HG03025 (cell line): ENCODE measurements at regions not wholly inside any gene's neighbourhood (a gene's known extent, or its start where the extent isn't known, plus 50 kb on each side); places are given as distances from the start of the nearest gene placed in this dataset.
"Not testable (repeated sequence)": the region's sequence is repeated elsewhere in the genome, so short reads cannot be mapped to it uniquely, and the experiment has no call there.

Source experiments
- ATAC-seq: cut with Tn5 transposase; IDR thresholded peaks from one replicate; pipeline ENCODE4 v1.9.1; 2021; ENCODE audit warnings: mild to moderate bottlenecking, moderate library complexity; ENCODE audit not compliant: unreplicated experiment, low FRiP score

DNA sequence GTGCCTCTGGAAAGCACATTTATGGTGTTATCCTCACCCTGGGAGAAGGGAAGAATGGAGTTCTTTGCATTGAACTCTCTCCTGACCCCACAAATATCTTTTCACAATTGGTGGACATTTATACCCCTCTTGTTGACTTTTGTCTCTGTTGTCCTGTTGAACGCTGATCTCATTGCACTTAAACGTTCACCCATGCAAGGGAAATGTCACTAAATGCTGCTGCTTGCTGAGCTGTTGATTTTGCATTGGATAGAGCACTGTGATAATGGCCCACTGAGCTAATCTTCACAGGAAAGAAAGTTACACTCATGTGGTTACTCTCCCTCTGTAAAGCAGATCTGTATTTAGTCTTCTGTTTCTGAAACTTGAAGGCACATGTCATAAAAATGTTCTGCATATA, 133.4 kb downstream of the FZD1 start:
- no peak for ATAC-seq

DNA sequence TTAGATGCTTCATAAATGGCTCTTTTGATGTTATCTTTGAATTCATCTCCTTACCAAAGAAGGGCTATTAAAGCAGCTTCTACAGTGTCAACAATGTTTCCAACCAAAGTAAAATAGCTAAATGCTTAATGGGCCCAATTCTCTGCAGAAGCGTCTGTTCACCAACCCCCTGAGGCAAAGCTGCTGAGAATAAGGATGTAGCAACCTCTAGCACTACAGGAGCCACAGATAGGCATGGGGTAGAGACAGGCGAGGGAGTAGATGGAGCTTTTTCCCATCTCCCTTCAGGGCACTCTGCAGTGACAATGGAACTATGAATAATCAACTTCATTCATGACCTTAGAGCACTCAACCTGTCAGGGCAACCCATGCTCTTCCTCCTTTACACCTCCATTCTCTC, 134.1 kb downstream of the FZD1 start:
- ATAC-seq = no peak

DNA sequence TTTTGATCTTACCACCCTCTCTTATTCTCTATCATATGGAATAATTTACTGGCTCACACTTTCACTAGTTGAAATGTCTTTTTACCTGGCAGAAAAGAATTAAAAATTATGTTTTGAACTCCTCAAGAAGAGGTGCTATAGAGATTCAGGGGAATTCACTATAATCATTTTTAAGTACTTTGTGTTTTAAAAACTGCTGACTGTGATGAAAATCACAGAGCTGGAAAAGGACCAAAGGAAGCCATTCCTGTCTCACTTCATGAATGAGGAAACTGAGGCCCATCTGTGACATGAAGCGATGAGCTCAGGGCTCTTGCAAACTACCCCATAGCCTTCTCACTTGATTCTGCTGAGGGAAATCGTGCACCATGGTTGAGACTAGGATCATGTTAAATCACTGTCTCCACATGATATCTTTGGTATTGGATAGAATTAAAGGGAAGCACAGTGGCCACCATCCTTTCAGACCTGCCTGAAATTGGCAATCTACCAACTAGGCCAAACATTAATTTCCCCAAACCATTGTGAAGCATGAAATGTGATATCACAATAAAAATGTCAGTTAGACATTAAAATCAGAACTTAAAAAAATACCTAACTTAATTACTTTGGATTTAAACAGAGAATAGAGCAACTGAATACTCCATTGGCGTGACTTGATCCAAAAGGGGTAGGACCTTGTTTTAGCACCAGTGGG, 141.0 kb downstream of the FZD1 start:
- no peak for ATAC-seq

DNA sequence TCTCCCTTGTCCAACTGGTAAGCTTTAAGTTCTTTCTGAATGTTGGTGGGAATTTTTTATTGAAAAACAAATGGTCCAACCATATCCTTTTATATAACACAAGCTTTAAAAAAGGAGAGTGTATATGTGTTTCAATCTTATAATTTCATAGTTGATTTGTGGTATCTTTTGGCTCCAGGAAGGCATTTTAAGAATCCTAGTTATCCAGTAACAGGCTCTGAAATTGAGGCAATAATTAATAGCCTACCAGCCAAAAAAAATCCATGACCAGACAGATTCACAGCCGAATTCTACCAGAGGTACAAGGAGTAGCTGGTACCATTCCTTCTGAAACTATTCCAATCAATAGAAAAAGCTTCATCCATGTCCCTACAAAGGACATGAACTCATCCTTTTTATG, 141.6 kb downstream of the FZD1 start:
- ATAC-seq = not testable (repeated sequence)

DNA sequence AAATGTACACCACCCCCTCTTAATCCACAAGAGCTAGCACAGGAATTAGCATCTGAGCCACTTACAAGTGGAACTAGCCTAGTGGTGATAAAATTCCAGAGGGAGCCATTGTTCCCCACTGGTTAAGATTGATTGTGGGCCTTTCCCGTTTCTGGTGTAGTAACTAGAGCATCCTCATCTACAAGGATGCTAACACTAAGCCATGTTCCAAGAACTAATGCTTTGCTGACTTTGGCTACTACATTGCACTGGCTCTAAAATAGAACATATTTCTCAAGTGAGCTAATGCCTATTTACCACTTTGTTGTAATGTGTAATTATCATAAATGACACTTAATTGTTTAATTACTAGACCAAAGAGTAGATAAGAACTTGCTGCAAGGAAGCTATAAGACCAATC, 143.7 kb downstream of the FZD1 start:
- ATAC-seq = no peak

DNA sequence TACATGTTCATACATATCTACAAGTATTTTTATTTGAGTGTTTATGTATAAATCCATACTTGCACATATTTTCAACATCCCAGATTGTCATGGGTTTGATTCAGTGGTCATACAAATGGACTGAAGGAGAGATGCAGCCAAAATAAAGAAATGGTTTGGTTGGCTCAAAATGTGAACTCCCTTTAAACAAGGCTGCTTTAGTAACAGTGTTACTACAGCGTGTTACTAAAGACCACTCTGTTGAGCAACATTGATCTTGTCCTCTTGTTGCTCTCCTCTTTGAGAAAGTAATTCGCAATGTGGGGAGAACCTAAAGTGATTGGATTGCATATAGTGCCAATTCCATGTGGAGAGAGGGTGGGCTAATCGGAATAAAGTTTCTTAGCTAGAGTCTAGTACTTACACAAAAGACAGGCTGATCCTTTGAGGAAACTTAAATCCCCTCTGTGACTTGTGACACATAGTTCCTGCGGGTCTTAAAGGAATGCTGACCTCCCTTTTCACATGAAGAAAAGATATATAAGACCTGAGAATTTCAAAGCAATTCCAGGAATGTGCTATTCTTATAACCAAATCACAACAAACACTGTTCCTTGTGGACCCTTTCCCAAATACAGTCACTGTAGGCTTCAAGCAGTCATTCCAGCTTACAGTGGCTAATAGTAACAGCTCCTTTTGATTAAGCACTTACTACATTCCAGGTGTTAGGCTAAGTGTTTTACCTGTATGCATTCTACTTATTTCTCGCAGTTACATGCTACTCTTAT, 144.3 kb downstream of the FZD1 start:
- ATAC-seq = no peak

DNA sequence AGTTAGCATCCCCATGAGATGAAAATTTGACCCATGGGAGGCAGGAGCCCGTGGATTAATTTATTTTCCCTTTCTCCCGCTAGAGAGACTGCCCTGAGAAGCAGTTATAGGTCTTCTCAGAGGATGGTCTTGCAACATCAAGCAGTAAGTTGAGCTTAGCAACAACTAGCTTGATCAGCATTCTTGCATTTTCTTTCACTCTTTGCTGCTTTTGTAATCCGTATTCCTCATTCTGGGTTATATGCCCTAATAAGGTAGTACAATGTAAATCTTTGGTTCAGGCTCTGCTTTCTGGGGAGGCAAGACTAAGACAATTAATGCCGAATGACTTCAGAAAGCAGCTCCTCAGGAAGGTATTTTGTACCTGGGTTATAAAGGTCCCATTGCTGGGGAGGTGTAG, 146.8 kb downstream of the FZD1 start:
- no peak for ATAC-seq

DNA sequence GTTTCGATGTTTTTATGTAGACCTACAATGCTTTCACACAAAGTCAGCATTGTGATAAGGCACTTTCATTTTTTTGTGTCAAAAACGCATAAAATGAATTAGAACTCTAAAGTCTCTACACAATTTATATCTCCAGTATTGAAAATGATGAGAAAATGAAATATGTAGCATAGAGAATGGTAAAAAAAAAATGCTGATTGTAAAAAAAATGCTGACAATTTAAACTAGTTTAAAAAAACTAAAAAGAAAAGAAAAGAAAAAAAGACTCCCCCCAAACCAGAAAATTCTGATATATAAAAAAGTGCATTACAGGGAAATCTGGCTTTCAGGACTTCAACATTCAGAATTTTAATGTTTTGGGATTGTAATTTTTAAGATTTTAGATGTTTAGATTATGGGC, 148.1 kb downstream of the FZD1 start:
- no peak for ATAC-seq

DNA sequence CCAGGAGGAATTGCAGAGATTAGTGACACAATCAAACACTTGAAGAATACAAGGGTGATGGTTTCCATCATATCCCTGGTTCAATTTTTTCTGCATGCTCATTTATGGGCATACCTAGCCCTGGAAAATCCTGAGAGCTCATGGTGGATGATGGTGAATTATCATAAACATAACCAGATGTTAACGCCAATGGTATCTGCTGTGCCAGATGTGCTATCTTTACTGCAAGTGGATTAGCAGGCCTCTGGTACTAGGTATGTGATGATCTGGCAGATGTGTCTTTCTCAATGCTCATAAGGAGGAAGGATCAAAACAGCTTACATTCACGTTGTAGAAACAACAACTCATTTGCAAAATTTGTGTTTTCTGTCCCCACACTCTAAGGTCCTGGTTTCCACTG, 150.5 kb downstream of the FZD1 start:
- no peak for ATAC-seq

DNA sequence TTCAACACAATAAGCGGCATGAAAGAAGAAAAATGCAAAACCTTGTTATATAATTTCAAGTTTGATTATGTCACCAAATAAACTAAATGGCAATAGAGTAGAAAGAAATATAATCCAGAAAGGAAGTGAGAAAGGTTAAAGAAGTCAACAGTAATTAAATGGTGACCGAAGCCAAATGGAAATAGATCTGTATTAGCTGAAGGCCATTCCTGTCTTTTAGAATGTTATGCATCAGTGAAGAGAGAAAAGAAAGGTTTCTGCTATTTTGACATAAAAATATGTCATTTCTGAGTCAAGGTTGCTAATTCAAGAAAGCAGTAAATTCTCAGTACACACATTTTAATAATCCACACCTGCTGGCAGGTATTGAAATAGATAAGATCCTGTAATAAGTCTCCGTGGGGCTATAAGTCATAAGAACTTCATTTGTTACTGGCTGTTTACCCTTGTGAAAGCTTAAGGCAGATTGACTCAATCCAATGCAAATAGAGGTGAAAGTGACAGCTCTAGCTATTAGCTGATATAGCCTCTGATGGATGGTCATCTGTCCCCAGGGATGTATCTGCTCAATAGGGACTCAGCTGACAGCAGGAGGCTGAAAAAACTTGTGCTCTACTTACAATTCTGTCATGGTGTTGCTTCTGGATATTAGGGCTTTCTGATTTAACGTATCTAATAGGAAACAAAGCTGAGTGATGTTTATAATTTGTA, 152.1 kb downstream of the FZD1 start:
- no peak for ATAC-seq

DNA sequence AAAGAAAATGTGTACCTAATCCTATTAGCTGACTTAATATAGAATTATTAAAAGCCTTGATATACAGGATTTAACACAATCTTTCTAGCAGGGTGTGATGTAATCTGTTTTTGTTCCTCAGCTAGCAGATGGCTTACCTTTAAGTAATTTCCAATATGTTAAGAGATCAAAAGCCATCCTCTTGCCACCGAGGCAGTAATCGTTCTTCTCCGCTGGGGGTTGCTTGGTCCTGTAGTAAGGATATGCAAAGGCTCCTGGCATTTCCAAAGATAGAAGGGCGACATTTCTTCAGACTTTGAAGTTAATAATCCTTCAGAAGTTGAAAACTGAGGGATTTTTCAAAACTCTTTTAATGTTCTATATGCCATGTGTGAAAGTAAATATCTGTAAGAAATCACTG, 156.4 kb downstream of the FZD1 start:
- no peak for ATAC-seq

DNA sequence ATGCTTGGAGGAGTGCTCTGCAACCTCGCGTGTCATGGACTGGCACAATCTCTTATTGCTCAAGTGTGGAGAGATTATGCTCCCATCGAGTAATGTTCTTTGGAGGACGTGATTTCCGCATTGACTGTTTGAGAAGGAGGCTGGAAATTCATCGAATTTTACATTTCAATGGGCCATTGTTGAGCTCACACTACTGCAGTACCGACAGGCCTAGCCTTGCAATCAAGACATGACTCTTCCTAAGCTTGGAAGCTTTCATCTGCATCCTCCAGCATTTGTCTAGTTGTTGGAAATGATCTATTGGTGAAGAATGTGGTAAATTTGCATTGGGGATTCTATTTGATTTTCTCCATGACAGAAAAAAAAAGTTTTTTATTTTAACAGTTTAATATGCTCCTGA, 156.8 kb downstream of the FZD1 start:
- no peak for ATAC-seq

DNA sequence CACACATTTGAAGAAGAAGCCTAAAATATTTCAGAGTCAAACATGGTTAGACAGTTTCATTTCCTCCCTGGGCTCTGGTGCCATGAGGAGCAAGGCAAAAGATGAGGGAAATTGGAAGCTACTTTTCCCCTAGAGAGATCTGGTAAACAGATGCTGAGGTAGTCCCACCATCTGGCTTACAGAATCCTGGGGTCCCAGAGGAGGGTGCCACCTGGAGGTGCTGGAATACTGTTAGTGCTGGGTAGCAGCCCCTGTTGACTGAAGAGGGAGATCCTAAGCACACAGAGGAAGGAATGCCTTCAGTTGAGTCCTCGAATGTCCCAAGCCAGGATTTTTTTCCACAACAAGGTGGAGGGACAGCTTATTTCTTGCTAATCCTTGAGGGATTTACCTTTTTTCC, 160.1 kb downstream of the FZD1 start:
- no peak for ATAC-seq

DNA sequence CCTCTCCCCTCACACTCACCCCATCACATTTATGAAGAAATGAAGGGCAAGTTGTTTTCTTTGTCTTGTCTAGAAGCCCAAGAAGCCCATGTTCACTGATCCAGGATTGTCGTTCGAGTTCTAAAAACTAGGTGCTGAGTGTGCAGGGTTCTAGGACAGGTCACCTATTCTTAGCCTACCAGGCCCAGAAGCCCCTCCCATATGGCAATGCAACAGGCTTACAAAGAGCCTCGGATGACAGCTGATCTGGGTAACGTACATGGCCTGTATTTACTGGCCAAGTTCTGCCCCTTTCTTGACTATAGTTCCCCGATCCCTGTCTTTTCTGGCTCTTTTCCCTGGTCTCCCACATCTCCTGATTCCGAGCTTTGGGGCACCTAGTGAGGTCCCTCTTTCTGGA, 160.9 kb downstream of the FZD1 start:
- ATAC-seq = no peak

DNA sequence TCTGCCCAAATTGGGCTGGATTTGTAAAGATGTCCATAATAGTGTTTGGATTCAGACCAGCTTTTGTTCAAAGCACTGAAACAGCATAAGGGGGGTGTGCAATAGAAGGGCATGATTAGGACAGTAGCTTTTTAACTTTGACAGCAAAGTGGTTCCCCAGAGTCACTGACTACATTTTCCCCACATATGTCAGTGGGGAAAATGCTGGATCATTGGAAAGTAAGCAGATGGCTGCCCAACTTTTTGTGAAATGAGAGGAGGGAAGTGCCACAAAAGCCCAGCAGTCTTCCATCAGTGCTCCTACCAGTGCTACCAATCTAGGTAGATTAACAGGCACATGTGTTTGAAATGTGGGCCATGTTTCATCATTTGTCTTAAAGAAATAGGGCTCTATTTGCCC, 162.8 kb downstream of the FZD1 start:
- no peak for ATAC-seq

DNA sequence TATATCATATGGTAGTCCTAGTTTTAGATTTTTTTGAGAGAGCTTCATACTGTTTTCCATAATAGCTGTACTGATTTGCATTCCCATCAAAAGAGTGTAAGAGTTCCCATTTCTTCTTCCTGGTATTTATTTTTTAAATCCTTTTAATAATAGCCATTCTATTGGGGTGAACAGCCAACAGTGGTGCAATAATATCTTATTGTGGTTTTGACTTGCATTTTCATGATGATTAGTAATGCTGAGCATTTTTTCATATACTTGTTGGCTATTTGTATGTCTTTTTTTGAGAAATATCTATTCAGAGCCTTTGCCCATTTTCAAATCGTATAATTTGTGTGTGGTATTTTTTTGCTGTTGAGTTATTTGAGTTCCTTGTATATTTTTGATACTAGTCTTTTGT, 167.4 kb downstream of the FZD1 start:
- no peak for ATAC-seq

DNA sequence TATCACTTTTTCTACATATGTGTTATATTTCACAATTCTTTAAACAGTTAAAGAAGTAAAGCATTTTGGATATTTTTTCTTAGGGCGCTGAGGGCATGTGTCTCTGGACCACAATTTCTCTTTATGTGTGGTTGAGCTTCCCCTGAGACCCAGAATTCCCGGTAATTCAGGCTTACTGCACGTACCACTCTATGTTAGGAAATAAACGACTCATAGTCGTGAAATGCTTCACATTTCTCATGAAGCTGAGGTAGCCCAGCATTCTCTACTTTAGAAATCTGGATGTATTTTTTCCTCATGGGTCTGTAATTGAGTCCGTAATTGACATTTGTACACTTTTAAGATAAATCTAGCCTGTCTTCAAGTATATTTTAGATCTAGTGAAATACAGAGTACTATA, 170.6 kb downstream of the FZD1 start:
- ATAC-seq = no peak

DNA sequence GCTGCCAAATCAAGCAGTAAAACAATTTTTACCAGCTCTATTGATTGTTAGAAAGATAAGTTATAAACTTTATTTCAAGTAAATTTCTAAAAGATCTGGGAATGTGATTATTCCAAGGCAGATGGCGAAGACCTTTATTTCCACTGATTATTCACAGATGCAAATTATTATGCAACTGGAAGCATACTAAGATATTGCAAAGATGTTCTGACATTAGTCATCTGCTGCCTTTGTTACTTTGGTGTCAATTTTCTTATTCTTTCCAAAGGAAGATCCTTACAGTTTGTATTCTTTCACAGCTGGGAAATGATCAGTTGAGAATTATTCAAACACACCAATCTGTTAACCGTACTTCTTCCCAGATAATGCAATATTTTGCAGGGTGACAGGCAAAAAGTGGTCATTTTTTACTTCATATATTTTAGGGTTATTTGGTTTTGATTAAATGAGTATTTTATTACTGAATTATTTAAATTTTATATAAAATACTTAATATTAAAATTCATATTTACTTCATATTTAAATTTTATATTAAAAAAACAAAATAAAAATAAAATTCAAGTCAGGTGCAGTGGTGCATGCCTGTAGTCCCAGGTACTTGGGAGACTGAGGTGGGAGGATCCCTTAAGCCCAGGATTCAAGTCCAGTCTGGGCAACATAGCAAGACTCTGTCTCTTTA, 171.3 kb downstream of the FZD1 start:
- no peak for ATAC-seq

DNA sequence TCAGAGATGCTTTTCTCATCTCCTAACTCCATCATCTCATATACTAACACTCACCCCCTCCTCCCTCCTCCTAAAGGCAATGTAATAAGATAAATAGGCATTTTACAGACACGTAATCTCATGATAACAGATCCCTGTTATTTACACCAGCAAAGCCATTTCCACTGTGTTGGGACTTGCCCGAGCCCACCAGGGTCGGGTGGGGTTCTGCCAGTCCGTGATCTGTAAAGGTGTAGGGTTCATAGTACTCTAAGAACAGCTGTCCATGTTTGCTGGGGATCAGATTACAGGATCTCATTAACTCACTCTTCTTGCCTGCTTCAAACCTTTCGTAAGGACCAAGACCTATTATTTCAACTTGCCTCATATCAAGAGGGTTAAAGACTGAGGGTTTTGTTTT, 172.4 kb downstream of the FZD1 start:
- no peak for ATAC-seq

DNA sequence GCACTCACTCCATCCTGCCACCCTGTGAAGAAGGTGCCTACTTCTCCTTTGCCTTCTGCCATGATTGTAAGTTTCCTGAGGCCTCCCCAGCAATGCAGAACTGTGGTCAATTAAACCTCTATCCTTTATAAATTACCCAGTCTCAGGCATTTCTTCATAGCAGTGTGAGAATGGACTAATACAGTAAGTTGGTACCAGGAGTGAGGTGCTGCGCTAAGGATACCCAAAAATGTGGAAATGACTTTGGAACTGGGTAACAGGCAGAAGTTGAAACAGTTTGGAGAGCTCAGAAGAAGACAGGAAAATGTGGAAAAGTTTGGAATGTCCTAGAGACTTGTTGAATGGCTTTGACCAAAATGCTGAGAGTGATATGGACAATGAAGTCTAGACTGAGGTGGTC, 176.0 kb downstream of the FZD1 start:
- not testable (repeated sequence) for ATAC-seq

DNA sequence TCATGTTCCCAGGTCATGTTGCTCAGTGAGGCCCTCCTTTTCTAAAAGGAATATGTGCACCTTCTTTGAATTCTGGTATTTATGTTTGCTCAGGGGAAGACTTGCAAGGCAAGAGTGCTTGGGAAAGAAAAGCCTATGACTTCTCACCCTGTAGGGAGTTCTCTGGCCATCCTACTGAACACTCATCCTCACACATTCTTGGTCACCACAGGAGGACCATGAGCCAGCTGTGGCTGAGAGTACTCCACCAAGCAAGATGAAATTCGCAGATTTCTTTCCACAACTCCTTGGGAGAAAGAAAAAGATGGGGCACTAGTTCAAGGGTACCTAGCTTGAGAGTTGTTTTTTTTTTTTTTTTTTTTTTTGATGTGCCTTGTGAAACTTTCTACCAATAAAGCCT, 179.6 kb downstream of the FZD1 start:
- ATAC-seq = no peak
